ENCODE measurements at regions not wholly inside any gene's neighbourhood (a gene's known extent, or its start where the extent isn't known, plus 50 kb on each side); places are given as distances from the start of the nearest gene placed in this dataset.

- H3K4me3 ChIP-seq (ENCODE audit: low read depth, low read length) = no peak overlapping the region
- no peak for DNase-seq (ENCODE audit: low read depth)
- TF ChIP-seq CTCF (conservative IDR thresholded peaks at IDR 0.05; ENCODE audit: low read depth, low read length) = no peak
Observed at GRCh38 chr1:83531521-83532309, 467.2 kb downstream of the TTLL7 start.

DNA sequence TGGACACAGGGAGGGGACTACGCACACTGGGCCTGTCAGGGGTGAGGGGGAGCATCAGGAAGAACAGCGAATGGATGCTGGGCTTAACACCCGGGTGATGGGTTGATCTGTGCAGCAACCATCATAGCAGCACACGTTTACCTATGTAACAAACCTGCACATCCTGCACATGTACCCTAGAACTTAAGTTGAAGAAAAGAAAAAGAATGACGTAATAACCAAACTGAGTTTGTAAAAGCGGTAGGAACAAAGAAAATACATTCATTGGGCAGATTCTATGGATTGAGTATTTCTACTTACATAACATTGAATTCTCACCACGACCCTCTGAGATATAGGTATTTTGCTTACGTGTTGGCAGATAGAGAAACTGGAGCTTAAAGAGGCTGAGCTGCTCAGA lies 468.4 kb downstream of the TTLL7 start:
- no peak for TF ChIP-seq CTCF (conservative IDR thresholded peaks at IDR 0.05; ENCODE audit: low read depth, low read length)
- no peak overlapping the region for H3K4me3 ChIP-seq (ENCODE audit: low read depth, low read length)
- no peak for DNase-seq (ENCODE audit: low read depth)

DNA sequence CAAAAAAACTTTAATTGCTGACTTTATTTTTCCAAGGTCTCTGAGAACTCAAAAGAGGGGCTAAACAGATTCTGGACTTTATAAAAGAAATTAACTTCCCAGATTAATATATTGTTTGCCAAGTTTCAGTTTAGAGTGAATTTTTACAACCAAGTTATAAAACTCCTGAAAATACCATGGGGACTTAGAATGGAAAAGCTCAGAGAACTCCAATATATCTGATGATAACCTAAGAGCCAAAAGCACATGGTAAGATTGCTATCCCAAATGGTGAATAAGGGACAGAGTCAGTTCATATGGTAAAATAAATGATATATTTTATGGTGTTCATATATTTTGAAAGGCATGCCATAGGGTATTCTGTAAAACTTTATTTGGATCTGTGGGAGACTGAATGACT lies 470.9 kb downstream of the TTLL7 start:
- no peak for TF ChIP-seq CTCF (conservative IDR thresholded peaks at IDR 0.05; ENCODE audit: low read depth, low read length)
- no peak overlapping the region for H3K4me3 ChIP-seq (ENCODE audit: low read depth, low read length)
- no peak for DNase-seq (ENCODE audit: low read depth)

- DNase-seq (ENCODE audit: low read depth) = no peak
- no peak overlapping the region for H3K4me3 ChIP-seq (ENCODE audit: low read depth, low read length)
- no peak for TF ChIP-seq CTCF (conservative IDR thresholded peaks at IDR 0.05; ENCODE audit: low read depth, low read length)
Observed at GRCh38 chr1:83520797-83521196, 478.1 kb downstream of the TTLL7 start.

- no peak overlapping the region for H3K4me3 ChIP-seq (ENCODE audit: low read depth, low read length)
- no peak for TF ChIP-seq CTCF (conservative IDR thresholded peaks at IDR 0.05; ENCODE audit: low read depth, low read length)
- no peak for DNase-seq (ENCODE audit: low read depth)
Observed at GRCh38 chr1:83516369-83516768, 482.6 kb downstream of the TTLL7 start.

DNA sequence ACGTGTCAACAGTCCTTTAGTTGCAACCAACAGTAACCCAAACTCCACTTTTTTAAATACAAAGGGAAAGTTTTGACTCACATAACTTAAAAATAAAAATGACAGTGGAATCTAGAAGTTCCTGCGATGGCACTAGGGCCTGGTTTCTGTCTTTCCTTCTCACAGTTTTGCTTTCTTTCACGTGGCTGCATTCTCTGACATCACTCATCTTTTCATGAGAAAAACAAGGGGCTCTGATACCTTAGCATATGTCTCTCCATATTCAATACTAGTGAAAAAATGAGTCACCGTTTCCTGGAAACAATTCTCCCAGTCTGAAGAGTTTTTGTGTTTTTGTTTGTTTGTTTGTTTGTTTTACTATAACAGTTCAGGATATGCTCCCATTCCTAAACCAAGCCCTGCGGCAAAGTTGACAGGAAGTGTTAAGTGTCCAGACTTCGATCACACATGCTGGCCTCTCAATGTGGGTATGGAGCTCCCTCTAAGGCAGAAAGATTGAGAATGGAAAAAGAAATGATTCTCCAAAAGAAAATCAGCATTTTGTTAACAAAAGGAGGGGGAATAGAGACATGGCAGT lies 483.3 kb downstream of the TTLL7 start:
- no peak for TF ChIP-seq CTCF (conservative IDR thresholded peaks at IDR 0.05; ENCODE audit: low read depth, low read length)
- no peak for DNase-seq (ENCODE audit: low read depth)
- no peak overlapping the region for H3K4me3 ChIP-seq (ENCODE audit: low read depth, low read length)
